A673 (cell line): ENCODE measurements at regions not wholly inside any gene's neighbourhood (a gene's known extent, or its start where the extent isn't known, plus 50 kb on each side); places are given as distances from the start of the nearest gene placed in this dataset.

ENCODE experiments used
- BruUV-seq: library from RNA; stranded (reverse); fragments of 400-500 nt; replicated peaks from 2 replicates; lab custom pipeline; 2021; lab: Mats Ljungman, UMichigan
- CTCF ChIA-PET: fragments of 300-600 bp; sonication (Branson Sonifier 250); formaldehyde crosslinking; loops from one replicate; lab custom pipeline; 2022; ENCODE audit warnings: antibody characterized with exemption; lab: Charles Lee
- POLR2A ChIA-PET: fragments of 300-600 bp; sonication (Branson Sonifier 250); formaldehyde crosslinking; loops from one replicate; lab custom pipeline; 2022; ENCODE audit warnings: antibody characterized with exemption; ENCODE audit not compliant: low non-redundant PET; lab: Charles Lee
- DNase-seq: peaks from one replicate; pipeline ENCODE4 v3.0.0-alpha.2; 2015; ENCODE audit warnings: low spot score
- H3K27ac ChIP-seq: fragments of 200-600 bp; sonication (generic); 2 replicates; pipeline ENCODE4 v1.5.1; 2016; ENCODE audit warnings: mixed run types, low read depth, mild to moderate bottlenecking, mixed read lengths, antibody characterized with exemption, low read length; ENCODE audit not compliant: poor library complexity, severe bottlenecking
- H3K27me3 ChIP-seq: fragments of 200-600 bp; sonication (generic); replicated peaks from 2 replicates; pipeline ENCODE4 v1.6.1; 2017; ENCODE audit warnings: mixed run types, low read depth, mild to moderate bottlenecking, mixed read lengths, antibody characterized with exemption, low read length; ENCODE audit not compliant: insufficient read depth, poor library complexity
- H3K36me3 ChIP-seq: fragments of 200-600 bp; sonication (generic); 2 replicates; pipeline ENCODE4 v1.6.1; 2016; ENCODE audit warnings: mixed run types, mild to moderate bottlenecking, mixed read lengths, antibody characterized with exemption, low read length; ENCODE audit not compliant: insufficient read depth, poor library complexity, severe bottlenecking
- H3K4me1 ChIP-seq: fragments of 200-600 bp; sonication (generic); 2 replicates; pipeline ENCODE4 v1.6.1; 2017; ENCODE audit warnings: mixed run types, mild to moderate bottlenecking, mixed read lengths, antibody characterized with exemption, low read length; ENCODE audit not compliant: insufficient read depth, poor library complexity, severe bottlenecking
- H3K4me3 ChIP-seq: fragments of 200-600 bp; sonication (generic); 2 replicates; pipeline ENCODE4 v1.5.1; 2016; ENCODE audit warnings: low read depth, mixed run types, mild to moderate bottlenecking, mixed read lengths, low read length; ENCODE audit not compliant: poor library complexity, severe bottlenecking
- H3K9me3 ChIP-seq: fragments of 200-600 bp; sonication (generic); 2 replicates; pipeline ENCODE4 v1.6.1; 2016; ENCODE audit warnings: mixed run types, low read depth, mild to moderate bottlenecking, mixed read lengths, antibody characterized with exemption, low read length; ENCODE audit not compliant: poor library complexity, severe bottlenecking
- EZH2 ChIP-seq: fragments of 200-600 bp; sonication (generic); IDR thresholded peaks from 2 replicates; pipeline ENCODE4 v1.6.1; 2017; ENCODE audit warnings: borderline replicate concordance, low read depth, mild to moderate bottlenecking, mixed read lengths, antibody characterized with exemption, low read length; ENCODE audit not compliant: poor library complexity, severe bottlenecking
- intact Hi-C: fragments of 100-400 bp; cut with micrococcal nuclease; formaldehyde crosslinking; loops from one replicate; pipeline ENCODE4 v1.10.0; 2022; ENCODE audit not compliant: unreplicated experiment
- TF ChIP-seq, protein P1 (sequence below): fragments of 300-800, 200-600 bp; sonication (generic); conservative IDR thresholded peaks from 2 replicates; pipeline ENCODE4 v1.5.1; 2017; ENCODE audit warnings: low read depth, mild to moderate bottlenecking, antibody characterized with exemption, low read length, moderate library complexity, mixed read lengths

DNA sequence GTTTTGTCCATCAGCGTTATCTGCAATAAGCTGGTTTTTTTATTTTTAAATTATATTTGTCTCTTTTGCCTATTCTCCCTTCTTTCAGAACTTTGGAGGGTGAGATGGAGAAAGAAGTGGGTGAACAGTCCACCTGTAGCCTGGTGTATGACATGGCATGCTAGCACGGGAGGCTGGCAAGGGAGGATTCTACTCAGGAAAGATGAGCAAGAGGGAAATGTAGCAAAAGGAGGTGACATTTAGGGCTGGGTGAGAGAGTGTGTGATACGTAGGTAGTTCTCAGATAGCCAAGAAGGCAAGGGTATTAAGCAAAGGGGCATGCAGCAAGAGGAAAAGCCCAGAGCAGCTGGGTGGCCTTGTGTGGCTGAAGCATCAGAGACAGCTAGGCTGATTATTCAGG lies 612.9 kb upstream of the IGFBP3 start:
- intact Hi-C loops: no loop called here
- Histone ChIP-seq H3K36me3 (no peaks in the 10 kb centered on the region), H3K9me3 (no peaks in the 10 kb centered on the region), H3K4me1 (no peaks in the 10 kb centered on the region), H3K27me3 (no peaks in the 10 kb centered on the region), H3K4me3 (no peak overlapping the region), H3K27ac (no peak overlapping the region)
- ChIA-PET POLR2A (no interaction called here), CTCF (no interaction called here)
- TF ChIP-seq, protein P1, sequence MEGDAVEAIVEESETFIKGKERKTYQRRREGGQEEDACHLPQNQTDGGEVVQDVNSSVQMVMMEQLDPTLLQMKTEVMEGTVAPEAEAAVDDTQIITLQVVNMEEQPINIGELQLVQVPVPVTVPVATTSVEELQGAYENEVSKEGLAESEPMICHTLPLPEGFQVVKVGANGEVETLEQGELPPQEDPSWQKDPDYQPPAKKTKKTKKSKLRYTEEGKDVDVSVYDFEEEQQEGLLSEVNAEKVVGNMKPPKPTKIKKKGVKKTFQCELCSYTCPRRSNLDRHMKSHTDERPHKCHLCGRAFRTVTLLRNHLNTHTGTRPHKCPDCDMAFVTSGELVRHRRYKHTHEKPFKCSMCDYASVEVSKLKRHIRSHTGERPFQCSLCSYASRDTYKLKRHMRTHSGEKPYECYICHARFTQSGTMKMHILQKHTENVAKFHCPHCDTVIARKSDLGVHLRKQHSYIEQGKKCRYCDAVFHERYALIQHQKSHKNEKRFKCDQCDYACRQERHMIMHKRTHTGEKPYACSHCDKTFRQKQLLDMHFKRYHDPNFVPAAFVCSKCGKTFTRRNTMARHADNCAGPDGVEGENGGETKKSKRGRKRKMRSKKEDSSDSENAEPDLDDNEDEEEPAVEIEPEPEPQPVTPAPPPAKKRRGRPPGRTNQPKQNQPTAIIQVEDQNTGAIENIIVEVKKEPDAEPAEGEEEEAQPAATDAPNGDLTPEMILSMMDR: no peak
- no peak for TF ChIP-seq EZH2
- no TSS peak for BruUV-seq
- DNase-seq: no peak

- Histone ChIP-seq H3K27ac (no peak overlapping the region), H3K4me1 (no peaks in the 10 kb centered on the region), H3K4me3 (no peak overlapping the region), H3K9me3 (no peaks in the 10 kb centered on the region), H3K27me3 (no peaks in the 10 kb centered on the region), H3K36me3 (no peaks in the 10 kb centered on the region)
- TF ChIP-seq, protein P1: no peak
- no peak for TF ChIP-seq EZH2
- CTCF ChIA-PET: no interaction called here
- intact Hi-C loops: no loop called here
- no TSS peak for BruUV-seq
- DNase-seq: no peak
- POLR2A ChIA-PET: no interaction called here
Measured at GRCh38 chr7:46532571-46532970, 611.5 kb upstream of the IGFBP3 start.

- Histone ChIP-seq H3K9me3 (peaks cover 7% of the 10 kb centered on the region), H3K36me3 (no peaks in the 10 kb centered on the region), H3K27ac (no peak overlapping the region), H3K4me1 (no peaks in the 10 kb centered on the region), H3K27me3 (no peaks in the 10 kb centered on the region), H3K4me3 (no peak overlapping the region)
- no peak for TF ChIP-seq EZH2
- TF ChIP-seq, protein P1: no peak
- ChIA-PET CTCF (no interaction called here), POLR2A (no interaction called here)
- intact Hi-C loops: no loop called here
- no TSS peak for BruUV-seq
- no peak for DNase-seq
Measured at GRCh38 chr7:46530081-46530750, 609.1 kb upstream of the IGFBP3 start.
